ENCODE measurements at regions not wholly inside any gene's neighbourhood (a gene's known extent, or its start where the extent isn't known, plus 50 kb on each side); places are given as distances from the start of the nearest gene placed in this dataset.
"Not testable (repeated sequence)": the region's sequence is repeated elsewhere in the genome, so short reads cannot be mapped to it uniquely, and the experiment has no call there.

GRCh38 chr18:56488739-56489138, 149.7 kb downstream of the TXNL1 start:
- WGBS, 3 donors = 93 to 96% (median 94%) methylated on average over 7 of the region's 7 CpGs
- Histone ChIP-seq H3K36me3 (no peaks in the 10 kb centered on the region), H3K4me3 (no peak overlapping the region), H3K27ac (no peak overlapping the region), H3K9me3 (no peaks in the 10 kb centered on the region), H3K4me1 (ENCODE audit: insufficient read depth) (no peaks in the 10 kb centered on the region), H3K27me3 (no peaks in the 10 kb centered on the region)
- intact Hi-C loops (cut with DNase I) = no loop called here
- no peak for TF ChIP-seq POLR2A (IDR thresholded peaks at IDR 0.05)
- no peak for TF ChIP-seq CTCF (IDR thresholded peaks at IDR 0.05)
- TF ChIP-seq EP300 (IDR thresholded peaks at IDR 0.05) = no peak
- DNase-seq = no peak

GRCh38 chr18:56487801-56488200, 150.6 kb downstream of the TXNL1 start:
- Histone ChIP-seq H3K27me3 (no peaks in the 10 kb centered on the region), H3K4me1 (ENCODE audit: insufficient read depth) (no peaks in the 10 kb centered on the region), H3K27ac (no peak overlapping the region), H3K9me3 (no peaks in the 10 kb centered on the region), H3K4me3 (no peak overlapping the region), H3K36me3 (no peaks in the 10 kb centered on the region)
- WGBS, 3 donors = 21 to 31% (median 26%) methylated on average over 2 of the region's 2 CpGs
- intact Hi-C loops (cut with DNase I) = no loop called here
- no peak for DNase-seq
- TF ChIP-seq EP300 (IDR thresholded peaks at IDR 0.05) (no peak), POLR2A (IDR thresholded peaks at IDR 0.05) (no peak), CTCF (IDR thresholded peaks at IDR 0.05) (no peak)

- Histone ChIP-seq H3K27me3 (no peaks in the 10 kb centered on the region), H3K9me3 (no peaks in the 10 kb centered on the region), H3K27ac (no peak overlapping the region), H3K4me3 (no peak overlapping the region), H3K4me1 (ENCODE audit: insufficient read depth) (no peaks in the 10 kb centered on the region), H3K36me3 (no peaks in the 10 kb centered on the region)
- intact Hi-C loops (cut with DNase I) = no loop called here
- DNase-seq = no peak
- TF ChIP-seq POLR2A (IDR thresholded peaks at IDR 0.05) = no peak
- TF ChIP-seq CTCF (IDR thresholded peaks at IDR 0.05) = no peak
- TF ChIP-seq EP300 (IDR thresholded peaks at IDR 0.05) = no peak
- WGBS, 3 donors = 73 to 97% (median 75%) methylated on average over 2 of the region's 2 CpGs
Measured at GRCh38 chr18:56483386-56483785, 155.0 kb downstream of the TXNL1 start.

- H3K4me1 ChIP-seq (ENCODE audit: insufficient read depth); H3K36me3 ChIP-seq; H3K27me3 ChIP-seq; intact Hi-C loops (cut with DNase I); H3K4me3 ChIP-seq; H3K9me3 ChIP-seq; DNase-seq; H3K27ac ChIP-seq: not testable (repeated sequence)
- WGBS, 3 donors = 95% methylated on average over 4 of the region's 4 CpGs
Measured at GRCh38 chr18:56482813-56483212, 155.6 kb downstream of the TXNL1 start.

GRCh38 chr18:56481751-56482150, 156.6 kb downstream of the TXNL1 start:
- intact Hi-C loops (cut with DNase I) = no loop called here
- Histone ChIP-seq H3K36me3 (no peaks in the 10 kb centered on the region), H3K27me3 (no peaks in the 10 kb centered on the region), H3K4me3 (no peak overlapping the region), H3K27ac (no peak overlapping the region), H3K9me3 (no peaks in the 10 kb centered on the region), H3K4me1 (ENCODE audit: insufficient read depth) (no peaks in the 10 kb centered on the region)
- WGBS, 3 donors = 81 to 92% (median 87%) methylated on average over 1 of the region's 1 CpG
- no peak for DNase-seq
- TF ChIP-seq EP300 (IDR thresholded peaks at IDR 0.05) = no peak
- TF ChIP-seq CTCF (IDR thresholded peaks at IDR 0.05) = no peak
- no peak for TF ChIP-seq POLR2A (IDR thresholded peaks at IDR 0.05)

All from ovary (tissue), 7 donors.